Lower leg skin (tissue), 3 donors: ENCODE measurements at regions not wholly inside any gene's neighbourhood (a gene's known extent, or its start where the extent isn't known, plus 50 kb on each side); places are given as distances from the start of the nearest gene placed in this dataset.

Experiments used
- POLR2A ChIP-seq, 2 donors: fragments of 450-650 bp; IDR thresholded peaks; one replicate each; pipeline ENCODE4 v1.6.1; 2016 to 2017; ENCODE audit warnings: antibody characterized with exemption in 2 of 2, mild to moderate bottlenecking in 1 of 2, moderate library complexity in 1 of 2
- TF ChIP-seq, protein P1 (sequence below), 3 donors: fragments of 450-650 bp; IDR thresholded peaks; one replicate each; pipeline ENCODE4 v1.5.1; 2016; ENCODE audit warnings: antibody characterized with exemption in 3 of 3, mild to moderate bottlenecking in 3 of 3, moderate library complexity in 2 of 3

DNA sequence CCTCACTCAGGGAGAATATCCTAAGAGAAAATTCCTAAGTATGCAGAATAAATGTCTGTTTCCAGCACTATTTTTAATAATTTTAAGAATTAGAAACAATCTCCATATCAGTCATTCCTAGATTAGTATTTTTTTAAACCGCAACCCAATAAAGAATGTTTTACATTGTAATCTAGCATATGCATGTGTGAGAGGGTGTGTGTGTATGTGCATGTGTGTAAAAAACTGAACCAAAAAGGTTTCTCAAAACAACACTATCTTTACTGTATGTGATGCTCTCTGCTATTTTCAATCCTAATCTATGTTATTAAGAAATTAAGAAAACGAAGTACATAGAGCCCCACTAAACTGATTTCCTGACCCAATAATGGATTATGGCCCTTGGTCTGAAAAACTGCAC, 90.6 kb upstream of the AKIP1 start:
- no peak for TF ChIP-seq POLR2A (IDR thresholded peaks at IDR 0.05)
- TF ChIP-seq, protein P1, sequence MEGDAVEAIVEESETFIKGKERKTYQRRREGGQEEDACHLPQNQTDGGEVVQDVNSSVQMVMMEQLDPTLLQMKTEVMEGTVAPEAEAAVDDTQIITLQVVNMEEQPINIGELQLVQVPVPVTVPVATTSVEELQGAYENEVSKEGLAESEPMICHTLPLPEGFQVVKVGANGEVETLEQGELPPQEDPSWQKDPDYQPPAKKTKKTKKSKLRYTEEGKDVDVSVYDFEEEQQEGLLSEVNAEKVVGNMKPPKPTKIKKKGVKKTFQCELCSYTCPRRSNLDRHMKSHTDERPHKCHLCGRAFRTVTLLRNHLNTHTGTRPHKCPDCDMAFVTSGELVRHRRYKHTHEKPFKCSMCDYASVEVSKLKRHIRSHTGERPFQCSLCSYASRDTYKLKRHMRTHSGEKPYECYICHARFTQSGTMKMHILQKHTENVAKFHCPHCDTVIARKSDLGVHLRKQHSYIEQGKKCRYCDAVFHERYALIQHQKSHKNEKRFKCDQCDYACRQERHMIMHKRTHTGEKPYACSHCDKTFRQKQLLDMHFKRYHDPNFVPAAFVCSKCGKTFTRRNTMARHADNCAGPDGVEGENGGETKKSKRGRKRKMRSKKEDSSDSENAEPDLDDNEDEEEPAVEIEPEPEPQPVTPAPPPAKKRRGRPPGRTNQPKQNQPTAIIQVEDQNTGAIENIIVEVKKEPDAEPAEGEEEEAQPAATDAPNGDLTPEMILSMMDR (IDR thresholded peaks at IDR 0.05), result no peak
